Lower leg skin (tissue), 3 donors: ENCODE measurements at regions not wholly inside any gene's neighbourhood (a gene's known extent, or its start where the extent isn't known, plus 50 kb on each side); places are given as distances from the start of the nearest gene placed in this dataset.

Experiments
- POLR2A ChIP-seq, 2 donors: fragments of 450-650 bp; IDR thresholded peaks; one replicate each; pipeline ENCODE4 v1.6.1; 2016 to 2017; ENCODE audit warnings: antibody characterized with exemption in 2 of 2, mild to moderate bottlenecking in 1 of 2, moderate library complexity in 1 of 2
- TF ChIP-seq, protein P1 (sequence below), 3 donors: fragments of 450-650 bp; IDR thresholded peaks; one replicate each; pipeline ENCODE4 v1.5.1; 2016; ENCODE audit warnings: antibody characterized with exemption in 3 of 3, mild to moderate bottlenecking in 3 of 3, moderate library complexity in 2 of 3

DNA sequence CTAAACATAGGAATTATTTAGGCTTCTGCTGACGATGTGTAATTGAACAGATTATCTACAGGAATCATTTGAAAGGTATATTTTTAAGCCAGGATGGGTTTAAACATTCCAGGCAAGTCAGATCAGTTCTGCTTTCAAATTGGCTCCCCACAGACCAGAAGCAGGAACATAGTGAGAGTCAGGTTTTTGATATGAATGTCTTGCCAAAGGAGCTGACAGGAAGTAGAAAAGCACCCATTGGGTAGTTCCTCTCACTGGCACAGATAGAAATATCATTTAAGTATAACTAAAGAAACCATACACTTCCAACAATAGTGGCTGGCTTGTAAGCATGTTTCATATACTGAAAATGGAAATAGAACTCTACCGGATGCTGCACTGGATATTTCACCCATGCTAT lies 95.2 kb downstream of the CLDN1 start:
- TF ChIP-seq POLR2A (IDR thresholded peaks at IDR 0.05) = no peak
- TF ChIP-seq, protein P1, sequence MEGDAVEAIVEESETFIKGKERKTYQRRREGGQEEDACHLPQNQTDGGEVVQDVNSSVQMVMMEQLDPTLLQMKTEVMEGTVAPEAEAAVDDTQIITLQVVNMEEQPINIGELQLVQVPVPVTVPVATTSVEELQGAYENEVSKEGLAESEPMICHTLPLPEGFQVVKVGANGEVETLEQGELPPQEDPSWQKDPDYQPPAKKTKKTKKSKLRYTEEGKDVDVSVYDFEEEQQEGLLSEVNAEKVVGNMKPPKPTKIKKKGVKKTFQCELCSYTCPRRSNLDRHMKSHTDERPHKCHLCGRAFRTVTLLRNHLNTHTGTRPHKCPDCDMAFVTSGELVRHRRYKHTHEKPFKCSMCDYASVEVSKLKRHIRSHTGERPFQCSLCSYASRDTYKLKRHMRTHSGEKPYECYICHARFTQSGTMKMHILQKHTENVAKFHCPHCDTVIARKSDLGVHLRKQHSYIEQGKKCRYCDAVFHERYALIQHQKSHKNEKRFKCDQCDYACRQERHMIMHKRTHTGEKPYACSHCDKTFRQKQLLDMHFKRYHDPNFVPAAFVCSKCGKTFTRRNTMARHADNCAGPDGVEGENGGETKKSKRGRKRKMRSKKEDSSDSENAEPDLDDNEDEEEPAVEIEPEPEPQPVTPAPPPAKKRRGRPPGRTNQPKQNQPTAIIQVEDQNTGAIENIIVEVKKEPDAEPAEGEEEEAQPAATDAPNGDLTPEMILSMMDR (IDR thresholded peaks at IDR 0.05) = no peak
